Suprapubic skin (tissue), 4 donors: ENCODE measurements at regions not wholly inside any gene's neighbourhood (a gene's known extent, or its start where the extent isn't known, plus 50 kb on each side); places are given as distances from the start of the nearest gene placed in this dataset.

Source experiments
- DNase-seq, 2 donors: peaks; one replicate each; pipeline ENCODE4 v3.0.0-alpha.2; 2019; ENCODE audit warnings: low spot score in 2 of 2
- H3K27ac ChIP-seq: fragments of 200-600 bp; sonication (generic); one replicate; pipeline ENCODE4 v1.5.1; 2019
- H3K27me3 ChIP-seq: fragments of 200-600 bp; sonication (generic); one replicate; pipeline ENCODE4 v1.5.1; 2019
- H3K36me3 ChIP-seq: fragments of 200-600 bp; sonication (generic); one replicate; pipeline ENCODE4 v1.5.1; 2019
- H3K4me1 ChIP-seq: fragments of 200-600 bp; sonication (generic); one replicate; pipeline ENCODE4 v1.5.1; 2019
- H3K4me3 ChIP-seq: fragments of 200-600 bp; sonication (generic); one replicate; pipeline ENCODE4 v1.5.1; 2019; ENCODE audit warnings: mild to moderate bottlenecking
- H3K9me3 ChIP-seq: fragments of 200-600 bp; sonication (generic); one replicate; pipeline ENCODE4 v1.5.1; 2019
- EP300 ChIP-seq: sonication (generic); formaldehyde crosslinking; IDR thresholded peaks from one replicate; pipeline ENCODE4 v1.6.1; 2017; ENCODE audit warnings: antibody characterized with exemption
- POLR2A ChIP-seq, 2 donors: fragments of 450-650 bp; IDR thresholded peaks; one replicate each; pipeline ENCODE4 v1.6.1; 2017; ENCODE audit warnings: antibody characterized with exemption in 2 of 2, mild to moderate bottlenecking in 2 of 2, moderate library complexity in 2 of 2
- POLR2AphosphoS5 ChIP-seq, 3 donors: sonication (generic); formaldehyde crosslinking; IDR thresholded peaks; one replicate each; pipeline ENCODE4 v1.6.1; 2017; ENCODE audit warnings: antibody characterized with exemption in 3 of 3
- WGBS: methylation state at CpG from one replicate; pipeline ENCODE4 v1.1.5; 2018; 5-methylcytosine and 5-hydroxymethylcytosine counted together
- TF ChIP-seq, protein P1 (sequence below), 2 donors: fragments of 200-600 bp in 1 of 2; fragments of 450-650 bp in 1 of 2; sonication (generic) in 1 of 2; IDR thresholded peaks; one replicate each; pipeline ENCODE4 v1.5.1; 2016 to 2019; ENCODE audit warnings: antibody characterized with exemption in 2 of 2, mild to moderate bottlenecking in 1 of 2, moderate library complexity in 1 of 2

DNA sequence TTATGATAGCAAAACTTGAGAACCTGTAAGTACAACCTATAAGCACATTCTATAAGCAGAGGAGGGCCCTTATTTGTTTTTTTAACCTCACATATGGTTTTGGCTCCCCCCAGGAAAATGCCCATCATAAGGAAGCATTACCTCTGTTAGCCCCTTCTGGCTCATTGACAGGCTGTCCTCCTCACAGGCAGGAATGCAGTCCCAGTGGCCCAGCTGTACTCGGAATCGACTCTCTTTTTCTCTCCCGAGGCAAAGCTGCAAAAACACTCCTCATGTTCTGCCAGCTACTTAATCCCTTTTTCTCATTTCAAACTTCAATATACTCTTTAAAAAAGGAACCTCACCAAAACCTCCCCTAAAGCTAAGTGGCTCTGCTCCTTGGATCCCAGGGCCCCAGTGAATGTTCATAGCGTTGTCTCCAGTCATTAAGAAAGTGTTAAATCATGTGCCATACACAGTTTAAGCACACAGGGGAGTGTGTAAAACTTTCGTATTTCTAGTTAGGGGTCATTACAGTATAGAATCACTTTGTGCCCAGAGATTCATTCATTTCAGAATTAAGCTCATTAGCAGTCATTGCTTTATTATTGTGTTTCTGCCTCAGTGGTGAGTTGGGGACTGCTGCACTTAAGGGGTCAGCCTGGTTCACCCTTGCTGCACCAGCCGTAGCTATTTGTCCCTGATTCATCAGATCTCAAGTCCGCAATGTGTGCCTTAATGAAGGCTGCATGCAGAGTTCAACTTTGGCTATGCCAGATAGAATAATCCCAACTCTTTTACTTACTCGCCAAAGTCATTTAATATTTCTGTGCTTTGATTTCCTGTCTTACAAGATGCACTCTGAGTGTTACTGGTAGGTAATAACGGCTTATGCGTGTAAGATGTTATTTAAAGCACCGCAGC, 57.6 kb downstream of the JRKL start:
- TF ChIP-seq POLR2A (IDR thresholded peaks at IDR 0.05) = no peak
- no peak for TF ChIP-seq EP300
- no peak for TF ChIP-seq POLR2AphosphoS5 (IDR thresholded peaks at IDR 0.05)
- TF ChIP-seq, protein P1, sequence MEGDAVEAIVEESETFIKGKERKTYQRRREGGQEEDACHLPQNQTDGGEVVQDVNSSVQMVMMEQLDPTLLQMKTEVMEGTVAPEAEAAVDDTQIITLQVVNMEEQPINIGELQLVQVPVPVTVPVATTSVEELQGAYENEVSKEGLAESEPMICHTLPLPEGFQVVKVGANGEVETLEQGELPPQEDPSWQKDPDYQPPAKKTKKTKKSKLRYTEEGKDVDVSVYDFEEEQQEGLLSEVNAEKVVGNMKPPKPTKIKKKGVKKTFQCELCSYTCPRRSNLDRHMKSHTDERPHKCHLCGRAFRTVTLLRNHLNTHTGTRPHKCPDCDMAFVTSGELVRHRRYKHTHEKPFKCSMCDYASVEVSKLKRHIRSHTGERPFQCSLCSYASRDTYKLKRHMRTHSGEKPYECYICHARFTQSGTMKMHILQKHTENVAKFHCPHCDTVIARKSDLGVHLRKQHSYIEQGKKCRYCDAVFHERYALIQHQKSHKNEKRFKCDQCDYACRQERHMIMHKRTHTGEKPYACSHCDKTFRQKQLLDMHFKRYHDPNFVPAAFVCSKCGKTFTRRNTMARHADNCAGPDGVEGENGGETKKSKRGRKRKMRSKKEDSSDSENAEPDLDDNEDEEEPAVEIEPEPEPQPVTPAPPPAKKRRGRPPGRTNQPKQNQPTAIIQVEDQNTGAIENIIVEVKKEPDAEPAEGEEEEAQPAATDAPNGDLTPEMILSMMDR (IDR thresholded peaks at IDR 0.05) = no peak
- Histone ChIP-seq H3K36me3 (no peaks in the 10 kb centered on the region), H3K4me3 (no peak overlapping the region), H3K27me3 (peaks cover 12% of the 10 kb centered on the region), H3K9me3 (no peaks in the 10 kb centered on the region), H3K27ac (no peak overlapping the region), H3K4me1 (no peaks in the 10 kb centered on the region)
- WGBS = 63% methylated on average over 11 of the region's 11 CpGs
- DNase-seq = no peak

DNA sequence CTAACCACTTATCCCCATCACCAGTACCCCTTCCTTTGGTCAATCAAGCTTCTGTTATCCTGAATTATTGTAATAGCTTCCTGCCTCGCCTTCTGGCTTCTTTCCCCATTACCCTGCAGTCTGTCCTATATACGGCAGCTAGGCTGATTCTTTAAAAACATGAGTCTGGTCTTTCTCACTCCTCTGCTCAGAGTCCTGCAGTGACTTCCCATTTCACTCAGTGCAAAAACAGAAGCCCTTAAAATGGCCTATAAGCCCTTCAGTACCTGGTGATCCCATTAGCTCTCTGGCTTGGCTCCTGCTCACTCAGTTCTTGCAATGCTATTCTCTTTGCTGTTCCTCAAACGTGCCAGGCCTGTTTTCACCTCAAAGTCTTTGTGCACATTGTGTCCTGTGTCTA, 58.4 kb downstream of the JRKL start:
- Histone ChIP-seq H3K9me3 (no peaks in the 10 kb centered on the region), H3K4me3 (no peak overlapping the region), H3K4me1 (no peaks in the 10 kb centered on the region), H3K36me3 (no peaks in the 10 kb centered on the region), H3K27ac (no peak overlapping the region), H3K27me3 (peaks cover 12% of the 10 kb centered on the region)
- DNase-seq = no peak
- TF ChIP-seq, protein P1 (IDR thresholded peaks at IDR 0.05) = no peak
- TF ChIP-seq POLR2A (IDR thresholded peaks at IDR 0.05) (no peak), POLR2AphosphoS5 (IDR thresholded peaks at IDR 0.05) (no peak)
- WGBS = 61% methylated on average over 3 of the region's 3 CpGs

DNA sequence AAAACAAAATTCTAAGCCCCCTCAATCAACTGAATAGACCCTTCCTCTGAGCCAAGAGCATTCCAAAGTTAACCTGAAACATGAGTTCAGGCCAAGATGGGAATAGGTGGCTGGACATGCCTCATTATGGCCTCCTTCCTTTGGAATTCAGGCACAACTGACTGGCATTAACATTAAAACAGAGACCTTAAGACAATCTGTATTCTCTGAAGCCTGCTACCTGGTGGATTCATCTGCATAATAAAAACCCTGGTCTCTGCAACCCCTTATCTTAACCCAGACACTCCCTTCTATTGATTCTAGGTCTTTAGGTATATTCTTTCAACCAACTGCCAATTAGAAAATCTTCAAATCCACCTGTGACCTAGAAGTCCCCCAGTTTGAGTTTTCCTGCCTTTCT, 66.3 kb downstream of the JRKL start:
- Histone ChIP-seq H3K9me3 (no peaks in the 10 kb centered on the region), H3K27ac (no peak overlapping the region), H3K4me1 (no peaks in the 10 kb centered on the region), H3K4me3 (no peak overlapping the region), H3K27me3 (peaks cover 11% of the 10 kb centered on the region), H3K36me3 (no peaks in the 10 kb centered on the region)
- no peak for DNase-seq
- no peak for TF ChIP-seq EP300
- no peak for TF ChIP-seq POLR2A (IDR thresholded peaks at IDR 0.05)
- TF ChIP-seq POLR2AphosphoS5 (IDR thresholded peaks at IDR 0.05) = no peak
- TF ChIP-seq, protein P1 (IDR thresholded peaks at IDR 0.05) = no peak

DNA sequence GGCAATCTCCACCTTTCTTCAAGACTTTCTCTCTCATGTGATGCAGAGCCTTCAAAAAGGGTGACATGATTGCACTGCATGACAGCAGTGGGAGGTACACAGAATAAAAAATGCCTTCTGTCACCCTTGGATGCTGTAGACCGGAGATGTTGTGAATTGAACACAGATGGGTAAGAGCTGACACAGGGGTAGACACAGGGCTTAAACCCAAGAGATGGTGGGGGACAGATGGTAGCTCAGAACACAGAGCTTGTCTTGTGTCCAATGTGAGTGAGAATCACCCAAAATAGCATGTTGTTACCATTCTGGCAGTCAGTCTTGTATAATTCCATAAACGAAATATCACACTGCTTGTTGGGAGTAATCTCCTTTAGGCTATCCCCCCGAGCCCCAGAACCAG, 69.9 kb downstream of the JRKL start:
- Histone ChIP-seq H3K4me3 (no peak overlapping the region), H3K4me1 (peaks cover 10% of the 10 kb centered on the region), H3K9me3 (no peaks in the 10 kb centered on the region), H3K27me3 (peaks cover 11% of the 10 kb centered on the region), H3K36me3 (no peaks in the 10 kb centered on the region), H3K27ac (no peak overlapping the region)
- TF ChIP-seq POLR2A (IDR thresholded peaks at IDR 0.05) = no peak
- TF ChIP-seq EP300 = no peak
- no peak for TF ChIP-seq POLR2AphosphoS5 (IDR thresholded peaks at IDR 0.05)
- TF ChIP-seq, protein P1 (IDR thresholded peaks at IDR 0.05) = no peak
- 56% methylated on average over 3 of the region's 3 CpGs for WGBS
- DNase-seq = no peak

DNA sequence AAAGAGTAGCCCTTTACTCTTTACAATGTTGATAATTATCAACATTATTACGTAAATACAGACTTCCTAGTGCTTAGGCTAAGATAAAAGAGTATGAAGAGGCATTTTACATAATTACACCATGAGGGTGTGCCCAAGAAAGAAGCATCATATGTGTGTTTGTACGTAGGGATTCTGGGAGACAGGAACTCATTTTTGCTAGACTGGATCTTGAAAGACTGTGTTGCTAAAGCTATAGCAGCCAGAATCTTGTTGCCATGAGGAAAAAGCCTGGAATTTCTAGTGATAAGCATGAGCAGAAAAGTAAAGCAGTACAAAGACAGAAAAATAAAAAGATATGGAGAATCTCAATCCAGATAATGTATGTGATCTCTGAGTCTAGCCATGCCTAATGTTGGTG, 72.1 kb downstream of the JRKL start:
- 33% methylated on average over 2 of the region's 2 CpGs for WGBS
- DNase-seq = no peak
- H3K27ac ChIP-seq = no peak overlapping the region
- TF ChIP-seq, protein P1 (IDR thresholded peaks at IDR 0.05) = no peak
- TF ChIP-seq POLR2A (IDR thresholded peaks at IDR 0.05) = no peak
- TF ChIP-seq POLR2AphosphoS5 (IDR thresholded peaks at IDR 0.05) = no peak
- TF ChIP-seq EP300 = no peak
- H3K9me3 ChIP-seq = no peaks in the 10 kb centered on the region
- peaks cover 11% of the 10 kb centered on the region for H3K27me3 ChIP-seq
- H3K4me3 ChIP-seq = no peak overlapping the region
- no peaks in the 10 kb centered on the region for H3K36me3 ChIP-seq
- H3K4me1 ChIP-seq = peaks cover 10% of the 10 kb centered on the region
